Kidney capillary endothelial cell (primary cell): ENCODE measurements at regions not wholly inside any gene's neighbourhood (a gene's known extent, or its start where the extent isn't known, plus 50 kb on each side); places are given as distances from the start of the nearest gene placed in this dataset.

Source experiments
- DNase-seq: peaks from one replicate; pipeline ENCODE4 v3.0.0-alpha.2; 2018; ENCODE audit warnings: low spot score

DNA sequence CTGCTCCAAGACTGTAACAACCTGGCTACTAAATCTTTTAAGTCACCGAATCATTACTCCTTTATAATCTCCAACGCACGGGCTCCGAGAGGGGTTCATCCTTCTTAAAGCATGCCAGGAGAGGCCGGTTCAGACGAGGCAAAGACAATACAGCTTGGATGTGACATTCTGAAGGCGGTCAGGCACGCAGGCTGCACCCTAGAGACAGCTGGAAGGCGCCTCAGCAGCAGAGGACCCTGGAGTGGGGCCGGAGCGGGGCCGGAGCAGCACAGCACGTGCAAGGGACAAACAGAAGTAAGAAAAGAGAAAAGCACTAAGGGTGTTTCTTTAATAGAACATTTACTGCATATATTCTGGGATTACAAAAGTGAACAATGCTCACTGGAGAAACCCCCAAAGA is 97.8 kb upstream of the PPP2R2D start:
- no peak for DNase-seq

GRCh38 chr10:131803860-131804425 is 96.9 kb upstream of the PPP2R2D start:
- no peak for DNase-seq

DNA sequence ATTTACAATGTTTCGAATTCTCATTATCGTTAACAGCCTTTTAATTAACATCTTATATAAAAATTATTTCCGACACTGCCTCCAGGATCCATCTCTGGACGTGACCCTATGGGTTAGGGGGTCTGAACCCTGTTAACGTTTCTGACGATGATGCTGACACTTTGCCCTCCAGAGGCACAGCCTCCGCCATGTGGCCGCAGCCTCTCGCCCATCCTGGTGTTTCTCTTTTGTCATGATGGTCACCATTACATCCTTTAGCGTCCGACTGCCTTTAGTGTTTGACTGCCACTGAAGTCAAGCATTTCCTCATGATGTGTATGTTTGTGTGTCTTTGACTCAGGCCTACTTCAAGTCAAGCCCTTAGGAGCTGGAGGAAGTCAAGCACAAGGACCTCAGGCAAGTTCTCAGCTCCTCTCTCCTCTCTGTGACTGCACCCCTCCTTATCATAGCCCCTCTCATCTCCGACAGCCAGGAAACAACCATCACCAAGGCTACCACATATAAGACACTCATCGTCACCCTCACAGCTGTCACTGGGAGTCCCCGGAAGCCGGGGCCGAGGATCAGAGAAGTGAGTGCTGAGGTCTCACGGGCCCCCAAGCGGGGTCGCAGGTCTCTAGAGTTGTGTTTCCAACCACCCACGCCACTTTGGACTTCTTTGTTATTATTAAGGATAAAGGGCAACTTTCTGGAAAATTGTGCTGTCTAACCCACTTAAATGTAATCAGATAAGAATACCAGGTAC is 96.1 kb upstream of the PPP2R2D start:
- no peak for DNase-seq

DNA sequence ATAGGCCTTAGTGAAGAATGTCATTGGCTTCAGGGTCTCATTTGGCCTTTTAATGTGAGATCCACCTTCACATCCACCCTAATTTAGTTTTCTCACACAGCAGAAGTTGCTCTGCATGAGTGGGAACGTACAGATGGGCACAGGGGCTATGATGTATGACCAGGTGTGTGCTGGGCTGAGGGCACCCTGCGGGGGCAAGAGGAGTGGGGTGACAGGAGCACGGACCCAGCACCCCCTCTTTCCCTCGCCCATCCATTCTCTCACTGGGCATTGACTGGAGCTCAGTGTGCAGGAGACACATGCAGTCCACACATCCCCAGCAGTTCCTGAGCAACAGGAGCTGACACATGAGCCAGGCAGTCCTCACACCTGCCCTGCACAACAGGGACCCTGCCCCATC is 95.1 kb upstream of the PPP2R2D start:
- no peak for DNase-seq

DNA sequence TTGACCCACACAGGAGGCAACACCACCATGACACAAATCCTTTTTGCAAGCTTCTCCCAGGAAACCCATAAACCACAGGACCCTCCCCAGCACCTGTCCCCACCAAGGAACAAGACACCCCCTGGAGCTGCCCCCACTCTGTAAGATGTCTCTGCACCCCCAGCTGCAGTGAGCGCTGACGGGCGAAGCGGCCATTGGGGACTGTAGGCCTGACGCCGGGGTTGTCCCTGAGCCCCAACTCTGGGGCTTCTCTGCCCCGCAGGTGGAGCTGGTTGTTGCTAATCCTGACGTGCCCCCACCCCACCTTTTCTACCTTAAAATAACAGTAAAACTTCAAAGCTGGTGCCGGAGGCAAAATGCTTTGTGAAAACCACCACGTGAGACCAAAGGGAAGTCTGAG is 94.7 kb upstream of the PPP2R2D start:
- no peak for DNase-seq

GRCh38 chr10:131806646-131807317 is 94.0 kb upstream of the PPP2R2D start:
- no peak for DNase-seq

GRCh38 chr10:131808370-131808930 is 92.4 kb upstream of the PPP2R2D start:
- no peak for DNase-seq

DNA sequence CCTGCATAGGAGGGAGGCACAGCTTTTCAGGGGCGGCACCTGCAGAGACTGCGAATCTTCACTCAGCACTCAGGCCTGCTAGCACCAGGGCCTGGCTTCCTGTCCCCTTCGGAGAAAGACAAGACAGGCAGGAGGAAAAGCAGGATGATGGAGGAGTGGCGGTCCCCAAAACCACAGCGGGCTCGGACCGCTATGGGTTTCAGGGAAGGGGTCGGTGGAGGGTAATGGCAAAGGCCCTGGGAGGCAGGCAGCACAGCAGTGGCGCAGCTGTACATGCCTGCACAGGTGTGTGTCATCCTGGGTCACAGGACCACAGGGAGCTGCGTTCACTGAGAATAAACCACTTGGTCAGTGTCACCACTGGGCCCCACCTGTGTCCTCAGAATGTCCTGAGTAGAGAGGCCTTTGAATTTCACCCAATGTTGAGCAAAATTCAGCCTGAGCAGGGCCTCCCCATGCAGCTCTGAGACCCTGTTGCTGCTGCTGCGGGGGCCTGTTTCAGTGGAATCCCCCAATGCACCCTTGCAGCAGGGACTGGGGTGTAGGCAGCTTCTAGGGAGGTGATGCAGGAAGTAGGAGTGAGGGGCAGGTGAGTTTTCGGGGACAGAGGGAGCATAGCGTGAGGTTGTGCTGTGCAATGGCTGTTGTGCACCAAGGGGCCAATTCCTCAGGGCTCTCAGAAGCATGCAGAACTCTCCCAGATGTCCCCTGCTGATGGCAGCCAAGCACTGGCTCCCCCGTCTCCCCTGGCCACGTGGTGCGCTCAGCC is 90.6 kb upstream of the PPP2R2D start:
- DNase-seq, result no peak

DNA sequence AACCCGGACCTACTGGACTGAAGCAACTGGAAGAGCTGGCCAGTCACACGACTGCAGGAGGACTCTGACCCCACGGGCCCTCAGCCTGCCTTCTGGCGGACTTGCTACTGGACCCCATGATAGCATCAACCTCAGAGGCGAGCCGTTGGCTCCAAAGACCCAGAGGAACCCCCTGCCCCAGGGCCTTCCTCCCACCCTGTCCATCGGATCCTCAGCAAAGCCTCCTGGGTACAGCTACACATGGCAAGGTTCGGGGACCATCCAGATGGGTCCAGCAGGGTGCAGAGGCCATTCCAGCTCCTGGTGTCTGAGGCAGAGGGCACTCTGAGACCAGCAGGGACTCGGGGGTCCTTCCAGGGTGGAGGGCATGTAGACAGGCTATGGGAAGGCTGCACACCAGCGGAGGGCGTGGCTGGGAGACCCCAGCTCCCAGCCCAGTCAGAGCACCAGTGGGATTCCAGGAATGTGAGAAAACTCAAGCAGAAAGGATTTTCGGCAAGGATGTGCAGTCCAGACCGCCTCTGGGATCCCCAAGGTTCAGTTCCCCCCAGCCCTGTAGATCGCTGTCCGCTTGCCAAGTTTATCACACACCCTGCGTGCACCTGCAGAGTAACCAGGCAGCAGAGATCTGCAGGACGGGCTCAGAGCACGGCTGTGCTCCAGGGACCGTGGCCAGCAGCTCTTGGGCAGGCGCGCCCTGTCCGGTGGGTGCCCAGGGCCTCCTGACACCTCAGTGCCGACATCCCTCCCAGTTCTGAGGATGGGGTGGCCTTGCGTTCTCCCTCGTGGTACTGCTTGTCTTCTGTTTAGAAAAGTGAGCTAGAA is 89.8 kb upstream of the PPP2R2D start:
- DNase-seq, result no peak

DNA sequence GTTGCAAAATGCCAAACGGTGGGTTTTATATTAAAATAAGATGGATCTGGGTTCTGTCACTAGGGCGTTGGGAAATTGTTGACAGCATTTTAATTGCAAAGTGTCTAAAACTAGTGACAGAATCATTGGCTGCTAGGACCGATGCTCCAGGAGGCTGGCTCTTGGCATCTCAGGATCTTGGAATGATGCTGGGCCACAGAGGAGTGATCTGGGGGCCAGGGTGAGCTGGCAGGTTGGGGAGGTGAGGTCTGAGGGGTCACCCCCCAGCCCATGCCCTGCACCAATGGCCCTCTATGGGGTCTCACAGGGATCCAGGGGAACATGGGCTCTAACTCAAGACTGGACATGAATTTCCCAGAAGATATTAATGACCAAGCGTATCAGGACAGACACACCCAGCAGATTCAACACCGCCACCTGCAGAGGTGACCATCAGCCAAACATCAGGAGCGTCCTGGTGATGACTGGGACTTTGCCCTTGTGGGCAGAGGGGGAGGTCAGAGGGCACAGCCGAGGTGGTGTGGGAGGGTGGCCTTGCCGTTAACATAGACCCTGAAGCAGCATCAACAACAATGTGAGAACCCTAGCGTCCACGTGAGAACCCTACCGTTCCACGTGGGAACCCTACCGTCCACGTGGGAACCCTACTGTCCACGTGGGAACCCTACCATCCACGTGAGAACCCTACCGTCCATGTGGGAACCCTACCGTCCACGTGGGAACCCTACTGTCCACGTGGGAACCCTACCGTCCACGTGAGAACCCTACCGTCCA is 89.0 kb upstream of the PPP2R2D start:
- no peak for DNase-seq

GRCh38 chr10:131812736-131813604 is 87.8 kb upstream of the PPP2R2D start:
- no peak for DNase-seq

- DNase-seq, result no peak
Measured at GRCh38 chr10:131814567-131815265, 86.1 kb upstream of the PPP2R2D start.

- no peak for DNase-seq
Measured at GRCh38 chr10:131815266-131816156, 85.3 kb upstream of the PPP2R2D start.

GRCh38 chr10:131816157-131816775 is 84.5 kb upstream of the PPP2R2D start:
- no peak for DNase-seq

DNA sequence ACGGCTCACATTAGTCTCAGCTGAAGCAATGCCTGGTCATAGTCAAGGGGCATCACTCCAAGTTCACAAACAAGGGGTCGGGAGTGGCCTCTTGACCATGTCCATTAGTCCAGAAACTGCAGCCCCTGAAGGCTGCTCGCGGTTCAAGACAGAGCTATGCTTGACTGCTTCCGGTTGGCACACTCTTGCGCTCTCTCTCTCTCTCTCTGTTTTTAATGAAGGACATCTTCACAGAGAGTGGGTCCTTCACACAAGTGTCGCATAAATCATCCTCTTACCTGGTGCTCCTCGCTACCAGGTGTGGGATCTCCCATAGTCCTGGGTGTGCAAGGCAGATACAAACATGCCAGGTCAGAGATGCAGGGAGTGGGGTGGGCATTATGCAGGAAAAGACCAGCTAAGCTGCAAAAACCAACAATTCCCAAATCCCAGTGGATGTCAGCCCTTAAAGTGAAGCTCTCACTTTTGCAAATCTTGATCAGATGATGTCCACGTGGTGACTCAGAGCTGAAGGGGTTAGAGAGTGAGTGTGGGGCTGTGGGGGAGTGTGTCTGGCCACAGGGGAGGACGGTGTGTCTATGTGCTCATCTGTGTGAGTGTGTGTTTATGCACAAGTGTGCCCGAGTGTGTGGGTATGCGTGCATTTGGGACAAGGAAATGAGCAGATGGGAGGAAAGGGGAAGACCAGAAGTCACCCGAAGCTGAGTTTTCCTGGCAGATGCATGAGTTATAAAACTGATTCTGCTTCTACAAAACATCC is 83.7 kb upstream of the PPP2R2D start:
- DNase-seq, result no peak

DNA sequence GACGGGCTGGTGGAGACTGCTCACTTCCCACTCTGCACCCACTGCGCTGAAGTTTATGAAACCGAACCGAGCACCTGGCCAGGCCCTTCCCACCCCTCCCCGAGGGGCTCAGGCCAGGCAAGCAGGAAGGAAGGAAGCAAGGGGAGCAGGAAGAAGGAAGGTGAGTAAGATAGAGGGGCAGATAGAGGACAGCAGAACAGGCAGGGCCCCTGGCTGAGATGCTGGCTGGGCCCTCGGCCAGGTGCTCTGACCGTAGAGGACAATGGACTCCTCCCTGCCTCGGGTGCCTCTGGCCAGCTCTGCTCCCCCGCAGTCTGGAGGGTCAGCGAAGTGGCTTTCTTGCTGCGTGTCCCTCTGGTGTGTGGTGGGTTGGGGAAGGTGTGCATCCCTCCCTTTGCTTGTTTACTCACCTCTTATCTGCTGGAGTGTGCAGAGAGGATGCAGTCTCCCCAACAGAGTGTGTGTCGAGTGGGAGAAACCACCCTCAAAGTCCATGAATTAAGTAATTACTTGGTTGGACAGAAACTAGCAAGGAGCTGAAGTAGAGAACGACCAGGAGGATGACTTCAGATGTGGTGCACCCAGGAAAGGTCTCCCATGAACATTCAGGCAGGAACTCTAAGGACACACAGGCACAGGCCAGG is 82.8 kb upstream of the PPP2R2D start:
- DNase-seq, result no peak
